GM23338 (cell line): ENCODE measurements at regions not wholly inside any gene's neighbourhood (a gene's known extent, or its start where the extent isn't known, plus 50 kb on each side); places are given as distances from the start of the nearest gene placed in this dataset.

ENCODE experiments used
- EZH2 ChIP-seq: fragments of 200-600 bp; sonication (generic); IDR thresholded peaks from one replicate; pipeline ENCODE4 v1.8.0; 2017; ENCODE audit warnings: antibody characterized with exemption, mild to moderate bottlenecking, low read depth; ENCODE audit not compliant: unreplicated experiment
- TF ChIP-seq, protein P1 (sequence below), 2 experiments: fragments of 200-600 bp in 1 of 2; sonication (generic) in 1 of 2; conservative IDR thresholded peaks; 2 replicates each; pipeline versions ENCODE4 v1.5.1 to v1.6.1; 2016 to 2017; ENCODE audit warnings: antibody characterized with exemption in 2 of 2, low read depth in 2 of 2, mild to moderate bottlenecking in 2 of 2, moderate library complexity in 1 of 2

GRCh38 chr15:47358876-47359275 lies 358.4 kb upstream of the SEMA6D start:
- TF ChIP-seq, protein P1, sequence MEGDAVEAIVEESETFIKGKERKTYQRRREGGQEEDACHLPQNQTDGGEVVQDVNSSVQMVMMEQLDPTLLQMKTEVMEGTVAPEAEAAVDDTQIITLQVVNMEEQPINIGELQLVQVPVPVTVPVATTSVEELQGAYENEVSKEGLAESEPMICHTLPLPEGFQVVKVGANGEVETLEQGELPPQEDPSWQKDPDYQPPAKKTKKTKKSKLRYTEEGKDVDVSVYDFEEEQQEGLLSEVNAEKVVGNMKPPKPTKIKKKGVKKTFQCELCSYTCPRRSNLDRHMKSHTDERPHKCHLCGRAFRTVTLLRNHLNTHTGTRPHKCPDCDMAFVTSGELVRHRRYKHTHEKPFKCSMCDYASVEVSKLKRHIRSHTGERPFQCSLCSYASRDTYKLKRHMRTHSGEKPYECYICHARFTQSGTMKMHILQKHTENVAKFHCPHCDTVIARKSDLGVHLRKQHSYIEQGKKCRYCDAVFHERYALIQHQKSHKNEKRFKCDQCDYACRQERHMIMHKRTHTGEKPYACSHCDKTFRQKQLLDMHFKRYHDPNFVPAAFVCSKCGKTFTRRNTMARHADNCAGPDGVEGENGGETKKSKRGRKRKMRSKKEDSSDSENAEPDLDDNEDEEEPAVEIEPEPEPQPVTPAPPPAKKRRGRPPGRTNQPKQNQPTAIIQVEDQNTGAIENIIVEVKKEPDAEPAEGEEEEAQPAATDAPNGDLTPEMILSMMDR (conservative IDR thresholded peaks at IDR 0.05; ENCODE audit: low read depth in 2 of 2): no peak
- TF ChIP-seq EZH2: no peak
